ENCODE measurements at regions not wholly inside any gene's neighbourhood (a gene's known extent, or its start where the extent isn't known, plus 50 kb on each side); places are given as distances from the start of the nearest gene placed in this dataset.

DNA sequence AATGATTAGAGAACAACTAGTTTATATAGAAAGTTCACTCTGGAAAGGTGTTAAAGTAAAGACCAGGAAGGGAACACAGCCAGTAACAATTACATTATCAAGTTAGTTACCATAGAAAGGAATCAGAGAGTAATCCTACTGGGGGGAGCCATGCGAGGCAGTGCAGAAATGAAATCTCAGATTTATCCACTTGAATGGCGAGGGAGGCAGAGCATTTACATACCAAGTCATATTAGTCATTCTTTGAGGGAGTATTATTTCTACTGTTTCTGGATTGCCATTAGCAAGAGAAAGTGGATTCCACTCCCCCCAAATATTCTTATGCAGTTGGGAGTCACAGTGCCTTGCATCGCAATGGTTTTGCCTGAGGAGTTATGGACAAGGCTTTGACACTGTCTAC lies 472.7 kb upstream of the TRIB2 start:
- TF ChIP-seq YY1 (IDR thresholded peaks at IDR 0.05; ENCODE audit: insufficient read depth, insufficient read length) (no peak), SUZ12 (IDR thresholded peaks at IDR 0.05; ENCODE audit: extremely low read depth, insufficient read depth, insufficient read length) (no peak), ZNF274 (IDR thresholded peaks at IDR 0.05; ENCODE audit: low read depth, low read length) (no peak)
